ENCODE measurements at regions not wholly inside any gene's neighbourhood (a gene's known extent, or its start where the extent isn't known, plus 50 kb on each side); places are given as distances from the start of the nearest gene placed in this dataset.

DNA sequence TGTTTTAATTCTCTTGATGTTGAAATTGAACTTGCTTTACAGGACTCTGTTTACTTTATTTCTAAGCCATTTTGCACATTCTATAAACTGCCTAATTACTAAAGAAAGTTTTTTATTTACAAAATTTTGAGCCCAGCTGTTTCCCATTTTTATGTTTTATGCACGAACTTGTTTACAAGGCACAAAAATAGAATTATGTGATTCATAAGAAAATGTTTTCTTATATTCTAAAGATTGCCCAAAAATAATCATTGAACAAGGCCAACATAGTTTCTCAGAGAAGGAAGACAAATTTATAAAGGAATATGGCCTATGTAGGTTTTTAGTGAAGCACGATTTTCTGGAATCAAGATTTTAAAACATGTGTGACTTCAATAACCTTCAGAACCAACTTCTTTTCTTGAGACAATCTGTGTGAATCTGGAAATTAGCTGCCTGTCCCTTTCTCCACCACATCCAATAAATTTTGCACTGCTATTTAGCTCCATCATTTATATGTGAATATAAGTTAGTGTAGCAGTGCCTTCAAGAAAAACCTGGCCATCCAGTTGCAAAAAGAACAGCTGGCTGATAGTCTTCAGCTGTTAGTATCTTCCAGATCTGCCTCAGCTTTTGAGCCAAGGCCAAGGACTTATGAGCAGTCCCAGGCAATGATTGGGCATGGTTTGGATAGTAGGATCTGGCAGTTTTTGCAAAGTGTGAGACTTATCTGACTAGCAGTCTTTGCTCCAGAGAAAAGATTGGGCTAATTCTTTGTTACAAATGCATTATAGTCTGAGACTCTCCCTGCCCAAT, 253.2 kb upstream of the COL3A1 start:
- TF ChIP-seq, protein P1, sequence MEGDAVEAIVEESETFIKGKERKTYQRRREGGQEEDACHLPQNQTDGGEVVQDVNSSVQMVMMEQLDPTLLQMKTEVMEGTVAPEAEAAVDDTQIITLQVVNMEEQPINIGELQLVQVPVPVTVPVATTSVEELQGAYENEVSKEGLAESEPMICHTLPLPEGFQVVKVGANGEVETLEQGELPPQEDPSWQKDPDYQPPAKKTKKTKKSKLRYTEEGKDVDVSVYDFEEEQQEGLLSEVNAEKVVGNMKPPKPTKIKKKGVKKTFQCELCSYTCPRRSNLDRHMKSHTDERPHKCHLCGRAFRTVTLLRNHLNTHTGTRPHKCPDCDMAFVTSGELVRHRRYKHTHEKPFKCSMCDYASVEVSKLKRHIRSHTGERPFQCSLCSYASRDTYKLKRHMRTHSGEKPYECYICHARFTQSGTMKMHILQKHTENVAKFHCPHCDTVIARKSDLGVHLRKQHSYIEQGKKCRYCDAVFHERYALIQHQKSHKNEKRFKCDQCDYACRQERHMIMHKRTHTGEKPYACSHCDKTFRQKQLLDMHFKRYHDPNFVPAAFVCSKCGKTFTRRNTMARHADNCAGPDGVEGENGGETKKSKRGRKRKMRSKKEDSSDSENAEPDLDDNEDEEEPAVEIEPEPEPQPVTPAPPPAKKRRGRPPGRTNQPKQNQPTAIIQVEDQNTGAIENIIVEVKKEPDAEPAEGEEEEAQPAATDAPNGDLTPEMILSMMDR (IDR thresholded peaks at IDR 0.05) = no peak
- intact Hi-C loops (cut with DNase I, micrococcal nuclease) = no loop called here
- H3K9me3 ChIP-seq = no peaks in the 10 kb centered on the region
- peak in 1 of 3 donors; percentile 15 for DNase-seq
- H3K36me3 ChIP-seq (ENCODE audit: low read depth) = no peaks in the 10 kb centered on the region
- no peak overlapping the region for H3K4me3 ChIP-seq
- H3K4me1 ChIP-seq (ENCODE audit: low read depth) = no peaks in the 10 kb centered on the region
- ATAC-seq = no peak

DNA sequence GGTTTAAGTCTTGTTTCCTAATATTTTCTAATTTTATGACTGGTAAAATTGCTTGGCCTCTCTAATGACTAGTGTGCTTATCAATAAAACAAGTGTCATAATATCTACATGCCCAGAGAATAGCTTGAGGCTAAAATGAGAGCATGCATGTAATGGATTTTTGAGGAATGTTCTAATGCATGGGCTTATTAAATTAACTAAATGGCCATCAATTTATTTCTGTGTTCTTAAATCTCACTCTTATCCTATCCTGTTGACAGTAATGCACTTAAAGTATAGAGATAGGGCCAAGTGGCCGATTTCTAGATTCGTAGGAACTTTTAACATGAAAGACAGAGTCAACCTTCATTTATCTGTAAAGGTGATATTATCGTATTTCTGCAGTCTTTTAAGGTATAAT, 252.4 kb upstream of the COL3A1 start:
- intact Hi-C loops (cut with DNase I, micrococcal nuclease) = no loop called here
- no peak overlapping the region for H3K4me3 ChIP-seq
- no peaks in the 10 kb centered on the region for H3K4me1 ChIP-seq (ENCODE audit: low read depth)
- TF ChIP-seq, protein P1 (IDR thresholded peaks at IDR 0.05) = no peak
- no peak for ATAC-seq
- no peaks in the 10 kb centered on the region for H3K9me3 ChIP-seq
- no peak for DNase-seq
- no peaks in the 10 kb centered on the region for H3K36me3 ChIP-seq (ENCODE audit: low read depth)

DNA sequence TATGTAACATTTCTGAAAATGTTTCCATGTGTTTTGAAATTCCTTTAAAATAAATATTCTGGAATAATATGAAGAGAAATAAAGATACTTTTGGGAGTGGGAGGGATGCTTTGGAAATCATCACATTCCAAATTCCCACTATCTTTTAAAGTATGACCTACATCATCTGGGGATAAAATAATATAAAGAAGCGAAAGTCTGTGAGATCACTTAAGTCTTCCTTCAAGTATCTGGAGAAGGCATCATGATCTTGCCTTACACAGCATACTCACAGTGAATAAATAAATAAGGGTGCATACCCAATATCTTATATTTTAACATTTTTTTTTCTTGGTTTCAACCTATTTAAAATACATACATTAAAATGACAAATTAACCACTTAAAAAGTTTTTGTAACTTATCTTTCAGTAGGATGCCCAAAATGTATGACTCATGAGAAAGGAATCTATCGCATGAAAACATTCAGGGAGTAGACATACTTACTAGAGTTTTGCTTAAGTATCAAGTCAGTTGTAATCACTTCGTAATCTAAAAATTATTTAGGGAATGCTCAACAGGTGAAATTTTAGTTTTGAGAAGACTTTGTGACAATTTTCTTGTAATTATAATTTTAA, 248.3 kb upstream of the COL3A1 start:
- TF ChIP-seq, protein P1 (IDR thresholded peaks at IDR 0.05) = no peak
- Histone ChIP-seq H3K4me1 (ENCODE audit: low read depth) (no peaks in the 10 kb centered on the region), H3K4me3 (no peak overlapping the region), H3K36me3 (ENCODE audit: low read depth) (no peaks in the 10 kb centered on the region), H3K9me3 (no peaks in the 10 kb centered on the region)
- ATAC-seq (no peak), DNase-seq (no peak)
- intact Hi-C loops (cut with DNase I, micrococcal nuclease) = no loop called here

DNA sequence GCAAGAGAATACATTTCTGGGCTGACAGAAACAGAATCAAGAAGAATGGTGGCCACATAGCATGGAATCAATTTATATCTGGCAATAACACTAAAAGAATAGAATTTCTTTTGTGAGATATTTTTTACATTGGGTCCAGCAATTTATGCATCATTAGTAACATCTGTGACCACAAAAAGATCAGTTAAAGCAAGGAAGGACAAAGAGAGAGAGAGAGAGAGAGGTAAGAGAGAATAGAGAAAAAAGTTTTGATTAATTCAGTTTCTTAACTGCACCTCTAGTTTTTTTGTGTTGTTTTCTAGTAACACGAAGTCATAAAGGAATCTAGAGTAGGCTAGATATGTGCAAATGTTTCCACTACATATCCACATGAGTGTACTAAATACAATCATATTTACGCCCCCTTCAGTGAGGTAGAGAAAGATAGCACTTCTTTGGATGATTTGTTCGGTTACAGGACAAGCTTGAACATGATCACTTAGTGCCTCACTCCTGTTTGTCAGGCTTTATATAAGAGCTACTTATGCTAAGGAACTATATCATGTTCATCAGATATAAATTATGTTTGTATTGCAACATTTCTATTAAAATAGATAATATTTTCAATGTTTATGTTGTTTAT, 247.4 kb upstream of the COL3A1 start:
- ATAC-seq (no peak), DNase-seq (no peak)
- no peaks in the 10 kb centered on the region for H3K9me3 ChIP-seq
- H3K4me1 ChIP-seq (ENCODE audit: low read depth) = no peaks in the 10 kb centered on the region
- no peaks in the 10 kb centered on the region for H3K36me3 ChIP-seq (ENCODE audit: low read depth)
- H3K4me3 ChIP-seq = no peak overlapping the region
- intact Hi-C loops (cut with DNase I, micrococcal nuclease) = no loop called here
- TF ChIP-seq, protein P1 (IDR thresholded peaks at IDR 0.05) = no peak

DNA sequence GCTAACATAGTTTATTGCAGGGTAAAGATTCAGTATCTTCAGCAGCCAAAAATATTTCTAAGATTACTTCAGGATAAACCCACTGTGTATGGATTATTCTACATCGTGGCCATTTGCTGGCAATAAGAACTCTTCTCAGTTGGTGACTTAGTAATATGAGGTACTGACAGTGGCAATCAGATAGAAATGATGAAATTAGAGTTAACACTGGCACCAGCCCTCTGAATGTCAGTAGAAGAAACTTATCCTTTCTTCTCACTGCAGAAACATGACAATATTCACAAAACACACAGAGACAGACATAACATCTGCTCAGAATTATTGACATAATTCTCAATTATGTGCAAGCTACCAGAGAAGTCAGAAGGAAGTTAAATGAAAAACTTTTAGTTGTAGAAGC, 246.3 kb upstream of the COL3A1 start:
- no peaks in the 10 kb centered on the region for H3K36me3 ChIP-seq (ENCODE audit: low read depth)
- no peaks in the 10 kb centered on the region for H3K4me1 ChIP-seq (ENCODE audit: low read depth)
- H3K4me3 ChIP-seq = no peak overlapping the region
- ATAC-seq (no peak), DNase-seq (no peak)
- H3K9me3 ChIP-seq = no peaks in the 10 kb centered on the region
- intact Hi-C loops (cut with DNase I, micrococcal nuclease) = no loop called here
- TF ChIP-seq, protein P1 (IDR thresholded peaks at IDR 0.05) = no peak
